ENCODE measurements at regions not wholly inside any gene's neighbourhood (a gene's known extent, or its start where the extent isn't known, plus 50 kb on each side); places are given as distances from the start of the nearest gene placed in this dataset.

GRCh38 chr7:10824154-10824553, 149.5 kb upstream of the PHF14 start:
- H3K9me3 ChIP-seq (ENCODE audit: low read length) = no peaks in the 10 kb centered on the region
- H3F3A ChIP-seq (ENCODE audit: insufficient read depth, low read length) = no peaks in the 10 kb centered on the region
- no peak overlapping the region for H3K27ac ChIP-seq (ENCODE audit: low read depth, low read length, poor library complexity, severe bottlenecking)
- H3K79me2 ChIP-seq (ENCODE audit: insufficient read depth, low read length) = no peaks in the 10 kb centered on the region
- no peaks in the 10 kb centered on the region for H3K4me1 ChIP-seq (ENCODE audit: insufficient read depth, low read length, severe bottlenecking)
- no peak overlapping the region for H3K9ac ChIP-seq (ENCODE audit: low read length)
- H2AFZ ChIP-seq (ENCODE audit: low read length) = no peak overlapping the region
- no peaks in the 10 kb centered on the region for H4K20me1 ChIP-seq (ENCODE audit: insufficient read depth, low read length)
- no peak overlapping the region for H3K4me3 ChIP-seq (ENCODE audit: low read depth, low read length, poor library complexity, severe bottlenecking)
- no peaks in the 10 kb centered on the region for H3K9me2 ChIP-seq (ENCODE audit: low read depth, low read length)
- TF ChIP-seq CTCF (IDR thresholded peaks at IDR 0.05; ENCODE audit: low read length) (no peak), EZH2 (IDR thresholded peaks at IDR 0.05; ENCODE audit: borderline replicate concordance, low read length) (no peak)
- H3K36me3 ChIP-seq (ENCODE audit: insufficient read depth, low read length) = no peaks in the 10 kb centered on the region
- no peaks in the 10 kb centered on the region for H3K27me3 ChIP-seq (ENCODE audit: insufficient read depth, low read length)
- H3K4me2 ChIP-seq (ENCODE audit: low read length) = no peak overlapping the region

GRCh38 chr7:10838228-10838627, 135.4 kb upstream of the PHF14 start:
- H3K4me2 ChIP-seq (ENCODE audit: low read length) = no peak overlapping the region
- H3F3A ChIP-seq (ENCODE audit: insufficient read depth, low read length) = no peaks in the 10 kb centered on the region; the same call in 1 of the 2 replicates
- H3K79me2 ChIP-seq (ENCODE audit: insufficient read depth, low read length) = no peaks in the 10 kb centered on the region
- TF ChIP-seq EZH2 (IDR thresholded peaks at IDR 0.05; ENCODE audit: borderline replicate concordance, low read length) (no peak), CTCF (IDR thresholded peaks at IDR 0.05; ENCODE audit: low read length) (no peak)
- no peaks in the 10 kb centered on the region for H4K20me1 ChIP-seq (ENCODE audit: insufficient read depth, low read length)
- no peak overlapping the region for H2AFZ ChIP-seq (ENCODE audit: low read length)
- no peaks in the 10 kb centered on the region for H3K4me1 ChIP-seq (ENCODE audit: insufficient read depth, low read length, severe bottlenecking)
- no peaks in the 10 kb centered on the region; the same call in 1 of the 2 replicates for H3K27me3 ChIP-seq (ENCODE audit: insufficient read depth, low read length)
- H3K4me3 ChIP-seq (ENCODE audit: low read depth, low read length, poor library complexity, severe bottlenecking) = no peak overlapping the region
- H3K36me3 ChIP-seq (ENCODE audit: insufficient read depth, low read length) = no peaks in the 10 kb centered on the region
- H3K9ac ChIP-seq (ENCODE audit: low read length) = no peak overlapping the region
- no peaks in the 10 kb centered on the region for H3K9me2 ChIP-seq (ENCODE audit: low read depth, low read length)
- no peak overlapping the region for H3K27ac ChIP-seq (ENCODE audit: low read depth, low read length, poor library complexity, severe bottlenecking)
- H3K9me3 ChIP-seq (ENCODE audit: low read length) = no peaks in the 10 kb centered on the region

- no peak for TF ChIP-seq EZH2 (IDR thresholded peaks at IDR 0.05; ENCODE audit: borderline replicate concordance, low read length)
- no peak for TF ChIP-seq CTCF (IDR thresholded peaks at IDR 0.05; ENCODE audit: low read length)
- H3K9me3 ChIP-seq (ENCODE audit: low read length) = no peaks in the 10 kb centered on the region
These were observed 128.4 kb upstream of the PHF14 start for GRCh38 chr7:10845225-10845624.

More at GRCh38 chr7:10845225-10845624, 128.4 kb upstream of the PHF14 start:
- Histone ChIP-seq H3K4me3 (ENCODE audit: low read depth, low read length, poor library complexity, severe bottlenecking) (no peak overlapping the region), H3K27me3 (ENCODE audit: insufficient read depth, low read length) (no peaks in the 10 kb centered on the region), H3F3A (ENCODE audit: insufficient read depth, low read length) (no peaks in the 10 kb centered on the region), H3K9ac (ENCODE audit: low read length) (no peak overlapping the region), H2AFZ (ENCODE audit: low read length) (no peak overlapping the region), H3K36me3 (ENCODE audit: insufficient read depth, low read length) (no peaks in the 10 kb centered on the region), H3K27ac (ENCODE audit: low read depth, low read length, poor library complexity, severe bottlenecking) (no peak overlapping the region), H3K4me2 (ENCODE audit: low read length) (no peak overlapping the region), H3K9me2 (ENCODE audit: low read depth, low read length) (no peaks in the 10 kb centered on the region), H4K20me1 (ENCODE audit: insufficient read depth, low read length) (no peaks in the 10 kb centered on the region), H3K79me2 (ENCODE audit: insufficient read depth, low read length) (no peaks in the 10 kb centered on the region), H3K4me1 (ENCODE audit: insufficient read depth, low read length, severe bottlenecking) (no peaks in the 10 kb centered on the region)

Data from OCI-LY1 (cell line).